ENCODE measurements at regions not wholly inside any gene's neighbourhood (a gene's known extent, or its start where the extent isn't known, plus 50 kb on each side); places are given as distances from the start of the nearest gene placed in this dataset.

- Histone ChIP-seq H4K20me1 (ENCODE audit: insufficient read depth) (no peaks in the 10 kb centered on the region), H3K4me2 (no peak overlapping the region), H3K27me3 (ENCODE audit: insufficient read depth, low read depth) (no peaks in the 10 kb centered on the region), H3K79me2 (ENCODE audit: insufficient read depth, low read depth) (no peaks in the 10 kb centered on the region), H3K4me3 (IDR thresholded peaks at IDR 0.05; ENCODE audit: insufficient read depth, low read depth, low read length) (no peak overlapping the region), H3K36me3 (ENCODE audit: insufficient read depth) (no peaks in the 10 kb centered on the region), H3K9ac (no peak overlapping the region), H2AFZ (ENCODE audit: low read depth) (no peak overlapping the region), H3K27ac (no peak overlapping the region), H3K4me1 (ENCODE audit: low read depth, poor library complexity, severe bottlenecking) (no peaks in the 10 kb centered on the region)
- TF ChIP-seq CTCF (conservative IDR thresholded peaks at IDR 0.05; ENCODE audit: low read depth, low read length), result no peak
Observed at GRCh38 chr1:245060684-245061374, 94.0 kb upstream of the KIF26B start.

- H3K36me3 ChIP-seq (ENCODE audit: insufficient read depth), result no peaks in the 10 kb centered on the region
- no peak overlapping the region for H3K27ac ChIP-seq
- no peak for TF ChIP-seq CTCF (conservative IDR thresholded peaks at IDR 0.05; ENCODE audit: low read depth, low read length)
- no peaks in the 10 kb centered on the region for H3K79me2 ChIP-seq (ENCODE audit: insufficient read depth, low read depth)
- H3K27me3 ChIP-seq (ENCODE audit: insufficient read depth, low read depth), result no peaks in the 10 kb centered on the region
- H4K20me1 ChIP-seq (ENCODE audit: insufficient read depth), result no peaks in the 10 kb centered on the region
- no peaks in the 10 kb centered on the region for H3K4me1 ChIP-seq (ENCODE audit: low read depth, poor library complexity, severe bottlenecking)
- no peak overlapping the region for H3K9ac ChIP-seq
- no peak overlapping the region for H3K4me2 ChIP-seq
- no peak overlapping the region for H3K4me3 ChIP-seq (IDR thresholded peaks at IDR 0.05; ENCODE audit: insufficient read depth, low read depth, low read length)
- H2AFZ ChIP-seq (ENCODE audit: low read depth), result no peak overlapping the region
Observed at GRCh38 chr1:245059806-245060424, 94.9 kb upstream of the KIF26B start.

GRCh38 chr1:245058882-245059281 is 95.9 kb upstream of the KIF26B start:
- H3K9ac ChIP-seq, result no peak overlapping the region
- H3K36me3 ChIP-seq (ENCODE audit: insufficient read depth), result no peaks in the 10 kb centered on the region
- H3K79me2 ChIP-seq (ENCODE audit: insufficient read depth, low read depth), result no peaks in the 10 kb centered on the region
- H3K4me3 ChIP-seq (IDR thresholded peaks at IDR 0.05; ENCODE audit: insufficient read depth, low read depth, low read length), result no peak overlapping the region
- H3K4me2 ChIP-seq, result no peak overlapping the region
- TF ChIP-seq CTCF (conservative IDR thresholded peaks at IDR 0.05; ENCODE audit: low read depth, low read length), result no peak
- no peak overlapping the region for H2AFZ ChIP-seq (ENCODE audit: low read depth)
- H4K20me1 ChIP-seq (ENCODE audit: insufficient read depth), result no peaks in the 10 kb centered on the region
- H3K27ac ChIP-seq, result no peak overlapping the region
- no peaks in the 10 kb centered on the region for H3K4me1 ChIP-seq (ENCODE audit: low read depth, poor library complexity, severe bottlenecking)
- H3K27me3 ChIP-seq (ENCODE audit: insufficient read depth, low read depth), result no peaks in the 10 kb centered on the region

- no peaks in the 10 kb centered on the region for H3K27me3 ChIP-seq (ENCODE audit: insufficient read depth, low read depth)
- H4K20me1 ChIP-seq (ENCODE audit: insufficient read depth), result no peaks in the 10 kb centered on the region
- no peak overlapping the region for H3K9ac ChIP-seq
- no peaks in the 10 kb centered on the region for H3K36me3 ChIP-seq (ENCODE audit: insufficient read depth)
- no peaks in the 10 kb centered on the region for H3K79me2 ChIP-seq (ENCODE audit: insufficient read depth, low read depth)
- H3K4me1 ChIP-seq (ENCODE audit: low read depth, poor library complexity, severe bottlenecking), result no peaks in the 10 kb centered on the region
- no peak for TF ChIP-seq CTCF (conservative IDR thresholded peaks at IDR 0.05; ENCODE audit: low read depth, low read length)
- no peak overlapping the region for H2AFZ ChIP-seq (ENCODE audit: low read depth)
- H3K27ac ChIP-seq, result no peak overlapping the region
- no peak overlapping the region for H3K4me2 ChIP-seq
- H3K4me3 ChIP-seq (IDR thresholded peaks at IDR 0.05; ENCODE audit: insufficient read depth, low read depth, low read length), result no peak overlapping the region
Observed at GRCh38 chr1:245058436-245058835, 96.3 kb upstream of the KIF26B start.

All from KMS-11 (cell line).